T-helper 9 cell (primary cell): ENCODE measurements at regions not wholly inside any gene's neighbourhood (a gene's known extent, or its start where the extent isn't known, plus 50 kb on each side); places are given as distances from the start of the nearest gene placed in this dataset.
A peak's percentile ranks its signal among the peaks of the same experiment; 100 is the strongest.

Experiments
- DNase-seq: peaks from one replicate; pipeline ENCODE4 v3.0.0-alpha.2; 2020

DNA sequence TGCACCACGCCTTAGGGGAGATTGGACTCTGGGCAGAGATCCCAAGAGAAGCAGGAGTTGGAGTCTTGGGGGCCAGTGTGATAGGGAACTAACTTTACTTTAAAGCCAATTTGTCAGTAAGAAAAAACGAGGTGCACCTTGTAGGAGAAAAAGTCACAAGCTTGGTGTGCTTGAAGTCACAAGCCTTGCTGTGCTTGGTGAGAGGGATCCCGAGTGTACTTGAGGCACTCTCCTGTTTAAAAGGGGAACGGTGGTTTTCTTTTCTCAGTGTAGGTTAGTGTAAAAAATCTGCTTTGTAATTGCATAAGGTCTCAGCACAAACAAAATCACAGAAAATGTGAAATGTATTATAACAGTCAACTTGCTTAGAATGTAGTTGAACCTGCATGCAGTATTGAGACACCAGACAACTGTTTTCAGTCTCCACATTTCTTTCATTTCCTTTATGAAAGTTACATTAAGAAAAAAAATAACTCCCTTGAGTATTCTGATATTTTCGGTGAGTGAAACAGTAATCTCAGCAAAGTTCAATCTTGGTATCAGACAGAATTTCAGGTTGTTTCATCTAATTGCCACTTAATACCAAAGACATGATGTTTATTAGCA lies 111.1 kb upstream of the DUSP22 start:
- DNase-seq: no peak

DNA sequence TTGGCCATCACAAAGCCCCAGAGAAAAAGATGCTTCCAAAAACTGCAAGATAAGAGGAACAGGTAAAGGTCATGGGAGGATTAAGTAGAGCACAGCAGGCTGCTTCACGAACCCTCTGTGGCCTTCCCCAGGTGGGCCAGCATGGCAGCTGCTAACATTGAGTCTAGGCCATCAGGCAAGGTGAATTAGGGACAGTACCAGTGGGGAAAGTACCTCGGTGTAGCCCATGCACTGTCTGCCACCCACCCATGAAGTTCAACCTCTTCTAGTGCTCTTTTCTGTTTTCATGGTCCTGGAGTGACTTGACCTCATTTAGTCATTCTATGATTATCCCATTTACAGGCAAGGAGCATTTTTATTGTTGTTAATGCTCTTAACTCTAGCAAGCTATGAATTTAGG lies 108.6 kb upstream of the DUSP22 start:
- DNase-seq: no peak

GRCh38 chr6:184161-184700 lies 108.1 kb upstream of the DUSP22 start:
- no peak for DNase-seq

GRCh38 chr6:186340-186965 lies 105.8 kb upstream of the DUSP22 start:
- no peak for DNase-seq

DNA sequence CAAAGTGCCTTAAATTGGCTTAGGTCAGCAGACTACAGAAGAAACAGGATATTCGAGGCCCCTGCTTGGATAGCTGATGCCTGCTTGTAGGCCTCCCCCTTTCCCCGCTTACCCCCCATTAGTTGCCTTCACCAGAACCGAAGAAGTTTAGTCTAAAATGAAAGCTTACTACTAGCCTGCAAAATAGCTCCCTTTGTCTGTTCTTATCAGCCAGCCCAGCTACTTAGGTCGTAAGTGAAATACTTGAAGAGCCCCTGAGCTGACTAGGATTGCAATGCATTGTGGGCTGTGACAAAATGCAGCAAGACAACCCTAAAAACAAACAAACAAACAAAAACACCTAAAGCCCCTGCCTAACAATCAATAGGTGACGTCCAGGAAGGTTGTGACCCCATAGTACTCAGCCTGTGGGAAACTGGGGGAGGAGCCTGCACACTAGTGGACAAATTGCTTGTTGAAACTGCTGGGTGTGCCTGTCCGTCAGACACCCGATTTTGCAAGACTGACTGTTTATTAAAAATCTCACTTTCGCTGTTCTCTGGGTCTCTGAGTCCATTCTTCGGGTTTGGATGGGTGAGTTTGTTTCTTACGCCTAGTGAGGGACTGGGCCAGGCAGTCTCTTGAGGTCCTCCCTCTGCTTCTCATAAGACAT lies 105.0 kb upstream of the DUSP22 start:
- no peak for DNase-seq

DNA sequence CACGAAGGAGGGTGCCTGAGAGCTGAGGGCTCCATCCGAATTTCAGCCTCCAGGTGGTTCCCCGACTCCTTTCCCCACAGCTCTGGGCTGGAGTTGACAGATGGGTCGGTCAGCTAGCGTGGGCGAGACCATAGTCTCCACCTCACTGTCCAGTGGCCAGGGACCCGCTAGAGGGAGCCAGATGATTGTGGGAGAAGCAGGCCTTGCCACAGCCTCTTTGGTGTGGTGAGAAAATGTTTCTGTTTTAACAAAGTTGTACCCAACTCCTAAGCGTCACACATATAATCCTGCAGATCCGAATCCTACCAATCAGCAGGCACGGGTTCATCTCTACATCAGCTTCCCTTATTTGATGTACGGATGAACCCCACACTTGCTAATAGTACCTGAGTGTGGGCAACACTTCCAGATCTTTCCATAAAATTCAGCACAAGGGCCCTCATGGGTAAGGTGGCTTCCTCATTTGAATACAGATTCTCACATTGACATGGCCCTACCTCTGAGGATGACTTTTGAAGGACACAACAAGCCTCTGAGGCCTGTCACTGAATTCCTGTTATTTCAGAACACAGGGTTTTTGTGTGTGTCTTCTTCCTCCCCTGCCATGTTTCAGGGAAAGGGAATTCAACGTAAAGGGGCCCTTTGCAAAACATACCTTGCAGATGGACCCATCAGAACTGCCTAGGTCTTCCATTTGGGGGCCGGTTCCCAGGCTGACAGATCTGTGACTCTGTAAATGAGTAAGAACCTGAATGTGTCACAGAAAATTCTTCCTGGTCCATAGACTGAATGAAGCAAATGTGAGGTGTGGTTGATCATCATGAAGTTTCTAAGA lies 103.2 kb upstream of the DUSP22 start:
- DNase-seq: peak; percentile 65

- DNase-seq: no peak
Measured at GRCh38 chr6:189676-190075, 102.6 kb upstream of the DUSP22 start.

- no peak for DNase-seq
Measured at GRCh38 chr6:190596-191395, 101.5 kb upstream of the DUSP22 start.

DNA sequence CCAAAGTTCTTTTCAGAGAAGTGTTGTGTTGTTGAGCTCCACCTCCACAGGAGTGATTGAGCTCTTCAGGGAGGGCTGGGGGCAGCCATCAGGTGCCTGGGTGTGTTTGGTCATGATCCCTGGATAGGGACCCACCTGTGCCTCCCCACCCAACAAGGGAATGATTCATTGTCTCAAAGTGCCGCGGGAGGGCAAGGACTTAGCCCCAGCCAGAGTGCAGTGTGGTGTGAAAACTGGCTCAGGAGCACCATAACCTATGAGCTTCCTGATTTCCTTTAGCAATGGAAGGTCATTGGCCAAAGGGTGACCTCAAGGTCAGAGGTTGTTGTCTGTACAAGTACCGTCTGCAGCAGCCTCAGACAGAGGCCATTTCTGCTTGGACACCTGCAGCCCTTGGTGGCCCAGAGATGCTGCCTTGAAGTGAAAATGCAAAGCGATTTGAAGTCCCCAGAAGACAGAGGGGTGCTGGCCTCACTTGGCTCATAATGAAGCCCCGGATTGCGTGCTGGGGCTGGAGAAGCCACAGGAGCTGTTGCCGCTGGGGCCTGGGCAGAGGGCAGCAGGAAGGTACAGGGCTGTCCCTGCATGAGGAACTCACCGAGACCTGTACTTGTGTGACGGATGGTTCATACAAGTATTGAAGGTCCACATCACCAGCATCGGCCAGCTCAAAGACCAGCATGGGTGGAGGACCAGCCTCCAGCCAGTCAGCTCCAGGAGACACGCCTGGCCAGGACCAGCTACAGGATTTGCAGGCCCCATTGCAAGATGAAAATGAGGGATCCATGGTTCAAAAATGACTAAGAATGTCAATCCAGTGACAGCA lies 100.6 kb upstream of the DUSP22 start:
- no peak for DNase-seq

DNA sequence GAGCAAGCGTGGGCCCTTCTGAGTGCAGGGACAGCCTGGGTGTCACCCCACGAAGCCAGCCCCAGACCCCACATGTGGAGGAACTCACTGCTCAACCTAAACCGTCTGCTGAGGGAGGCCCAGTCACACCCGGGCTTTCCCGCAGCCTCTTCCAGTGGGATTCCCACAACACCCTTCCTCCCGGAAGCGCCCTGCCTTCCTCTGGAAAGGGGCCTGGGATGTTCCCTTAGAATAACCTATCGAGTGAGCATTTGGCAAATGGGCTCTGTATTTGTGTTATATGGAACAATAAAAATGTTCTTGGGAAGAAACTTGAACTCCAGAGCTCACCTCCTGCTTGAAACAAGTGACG lies 100.0 kb upstream of the DUSP22 start:
- no peak for DNase-seq

- no peak for DNase-seq
Measured at GRCh38 chr6:193180-193579, 99.1 kb upstream of the DUSP22 start.

DNA sequence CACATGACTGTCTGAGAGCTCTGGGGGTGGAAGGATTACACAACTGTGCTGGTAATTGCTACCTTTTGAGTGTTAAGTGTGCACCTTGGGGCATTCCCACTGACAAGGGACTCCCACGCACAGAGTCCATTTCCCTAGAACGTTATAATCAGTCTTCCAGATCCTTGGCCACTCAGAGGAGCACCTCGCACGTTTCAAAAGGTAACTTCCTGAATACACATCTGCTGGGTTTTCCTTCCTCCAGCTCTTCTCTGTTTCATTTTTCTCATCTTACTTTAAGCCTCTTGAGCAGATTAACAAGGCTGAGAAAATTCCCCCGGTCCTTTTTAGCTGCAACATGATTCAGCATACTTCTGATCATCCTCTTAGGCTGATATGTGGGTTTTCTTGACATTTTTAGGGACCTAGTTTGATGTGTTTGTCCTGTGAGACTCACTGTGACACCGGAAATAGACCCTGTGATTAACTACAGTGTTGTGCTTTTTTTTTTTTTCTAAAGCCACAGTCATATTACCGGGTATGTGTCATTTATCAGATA lies 98.4 kb upstream of the DUSP22 start:
- DNase-seq: no peak

DNA sequence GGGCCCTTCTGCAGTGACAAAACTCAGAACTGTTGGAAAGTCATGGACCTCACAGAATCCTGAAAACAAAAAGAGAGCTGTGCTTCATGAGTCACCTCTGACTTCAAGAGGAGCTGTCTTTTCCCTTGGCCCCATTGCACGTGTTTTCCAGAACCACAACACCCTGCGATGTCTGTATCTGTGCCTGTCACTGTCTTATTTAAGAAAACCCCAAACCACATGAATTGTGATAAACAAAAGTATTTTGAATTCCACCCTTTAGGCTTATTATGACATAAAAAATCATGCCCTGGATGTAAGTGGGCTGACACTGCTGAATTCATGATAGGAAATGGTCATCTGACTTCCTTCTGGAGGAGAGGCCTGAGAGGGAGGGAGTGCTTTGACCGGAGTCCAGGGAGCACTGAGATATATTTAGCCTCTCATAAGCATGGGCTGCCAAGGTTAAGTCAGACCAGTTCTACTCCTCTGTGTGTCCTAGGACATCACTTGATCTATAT lies 96.4 kb upstream of the DUSP22 start:
- peak; percentile 17 for DNase-seq

GRCh38 chr6:196543-196942 lies 95.7 kb upstream of the DUSP22 start:
- no peak for DNase-seq

DNA sequence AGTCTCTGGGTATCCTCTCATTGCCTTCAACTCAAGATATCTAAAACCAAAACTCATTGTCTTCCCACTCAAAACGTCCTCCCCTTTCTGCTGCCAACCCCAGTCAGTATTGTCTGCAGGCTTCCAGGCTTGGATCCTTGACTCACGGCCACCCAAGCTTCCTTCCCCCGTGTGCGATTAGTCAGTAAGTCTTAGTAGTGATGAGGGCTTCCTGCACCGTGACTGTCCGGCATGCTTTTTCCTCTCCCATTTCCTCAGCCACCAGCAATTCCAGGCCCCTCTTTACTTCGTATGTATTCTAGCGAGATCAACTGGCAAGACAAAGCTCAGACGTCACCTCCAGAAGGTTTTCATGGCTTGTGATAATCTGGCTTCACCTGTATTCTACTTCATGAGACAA lies 88.6 kb upstream of the DUSP22 start:
- DNase-seq: no peak

- DNase-seq: no peak
Measured at GRCh38 chr6:206264-206663, 86.0 kb upstream of the DUSP22 start.

- no peak for DNase-seq
Measured at GRCh38 chr6:208364-208763, 83.9 kb upstream of the DUSP22 start.

DNA sequence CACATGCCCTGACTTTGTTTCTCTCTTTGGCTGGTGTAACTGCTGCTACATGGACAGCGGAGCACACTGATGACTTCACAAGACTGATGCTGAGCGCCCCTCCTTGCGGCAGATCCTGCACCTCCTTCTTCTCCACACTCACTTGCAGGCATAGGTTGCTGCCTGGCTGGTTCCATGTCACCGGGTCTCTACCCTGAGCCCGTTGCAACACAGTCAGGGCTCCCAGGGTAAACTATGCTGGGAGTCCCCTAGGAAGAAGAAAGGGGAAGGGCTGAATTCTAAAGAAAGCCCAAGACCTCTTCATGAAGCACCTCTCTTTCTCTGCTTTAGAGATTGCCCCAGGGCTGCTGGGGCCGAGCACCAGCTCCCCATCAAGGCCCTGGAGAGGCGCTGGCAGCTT lies 83.3 kb upstream of the DUSP22 start:
- no peak for DNase-seq

DNA sequence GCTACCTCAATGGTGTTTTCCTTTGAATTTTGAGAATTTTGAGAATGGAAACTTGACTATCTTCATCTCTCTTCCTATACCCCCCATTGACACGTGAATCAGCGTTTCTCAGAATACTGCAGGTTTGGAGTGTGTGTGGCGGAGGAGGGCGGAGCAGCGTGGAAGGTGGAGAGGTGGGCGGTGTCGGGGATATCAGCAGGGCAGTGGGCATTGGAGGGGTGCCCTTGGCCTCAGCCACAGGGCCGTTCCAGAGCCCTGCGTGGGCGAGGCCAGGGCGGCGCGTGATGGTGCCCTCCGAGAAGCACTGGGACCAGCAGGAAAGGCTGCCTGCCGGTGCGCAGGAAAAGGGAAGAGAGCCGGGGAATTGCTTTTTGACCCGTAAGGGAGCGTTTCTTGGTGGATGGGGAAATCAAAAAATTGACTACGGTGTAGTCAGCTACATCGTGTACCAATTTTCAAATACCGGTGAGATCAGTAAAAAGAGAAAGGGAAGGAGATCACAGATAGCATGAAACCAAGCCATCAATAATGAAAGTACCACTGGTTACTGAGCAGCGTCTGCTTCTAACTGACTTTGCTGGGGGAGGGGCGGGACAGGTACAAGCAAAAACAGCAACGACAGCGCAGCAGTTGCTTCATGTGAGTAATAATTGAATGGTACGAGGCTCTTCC lies 82.7 kb upstream of the DUSP22 start:
- no peak for DNase-seq

- no peak for DNase-seq
Measured at GRCh38 chr6:210104-210456, 82.2 kb upstream of the DUSP22 start.
